ENCODE measurements at regions not wholly inside any gene's neighbourhood (a gene's known extent, or its start where the extent isn't known, plus 50 kb on each side); places are given as distances from the start of the nearest gene placed in this dataset.
"Not testable (repeated sequence)": the region's sequence is repeated elsewhere in the genome, so short reads cannot be mapped to it uniquely, and the experiment has no call there.

GRCh38 chr12:128007250-128007649 lies 259.7 kb upstream of the TMEM132C start:
- no peak overlapping the region for H3K27ac ChIP-seq
- DNase-seq (ENCODE audit: low read depth, low spot score) = no peak

DNA sequence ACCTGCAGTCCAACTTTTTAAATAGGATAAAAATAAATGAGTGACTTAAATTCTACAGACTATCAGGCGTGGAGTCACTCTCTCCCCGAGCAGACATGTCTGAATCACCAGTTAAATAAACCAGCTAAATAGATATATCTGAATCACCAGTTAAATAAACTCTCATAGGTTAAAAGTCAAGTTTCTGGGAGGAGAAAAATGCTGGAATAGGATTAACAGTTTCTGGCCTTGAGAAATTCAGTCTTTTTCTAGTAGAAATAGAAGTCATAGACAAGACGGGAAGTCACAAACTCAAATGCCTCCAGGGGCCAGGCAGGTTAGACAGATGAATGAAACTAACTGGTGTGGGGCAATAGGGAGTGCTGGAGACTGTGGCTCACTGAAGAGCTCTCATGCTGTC lies 258.6 kb upstream of the TMEM132C start:
- no peak for DNase-seq (ENCODE audit: low read depth, low spot score)
- H3K27ac ChIP-seq = no peak overlapping the region

DNA sequence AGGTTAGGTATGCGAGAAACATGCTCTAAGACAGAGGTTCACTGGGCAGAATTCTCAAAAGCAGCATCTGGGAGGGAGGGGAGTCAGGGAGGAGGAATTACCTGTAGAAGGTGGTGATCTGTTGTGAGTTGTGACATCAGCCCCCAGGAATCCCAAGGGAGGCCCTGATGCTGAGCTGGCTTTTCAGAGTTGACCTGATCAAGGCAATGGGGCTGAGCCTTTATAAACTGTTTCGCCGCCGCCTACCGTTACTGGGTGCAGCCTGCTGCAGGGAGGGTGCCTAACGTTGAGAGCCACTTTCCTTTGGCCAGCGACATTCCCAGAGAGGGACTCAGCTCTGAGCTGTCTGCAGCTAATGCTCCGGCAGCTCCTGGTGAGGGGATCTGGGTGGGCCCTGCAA lies 257.9 kb upstream of the TMEM132C start:
- no peak overlapping the region for H3K27ac ChIP-seq
- no peak for DNase-seq (ENCODE audit: low read depth, low spot score)

- H3K27ac ChIP-seq = no peak overlapping the region
- no peak for DNase-seq (ENCODE audit: low read depth, low spot score)
Measured at GRCh38 chr12:128012110-128012509, 254.9 kb upstream of the TMEM132C start.

- DNase-seq (ENCODE audit: low read depth, low spot score) = no peak
- no peak overlapping the region for H3K27ac ChIP-seq
Measured at GRCh38 chr12:128015276-128015675, 251.7 kb upstream of the TMEM132C start.

DNA sequence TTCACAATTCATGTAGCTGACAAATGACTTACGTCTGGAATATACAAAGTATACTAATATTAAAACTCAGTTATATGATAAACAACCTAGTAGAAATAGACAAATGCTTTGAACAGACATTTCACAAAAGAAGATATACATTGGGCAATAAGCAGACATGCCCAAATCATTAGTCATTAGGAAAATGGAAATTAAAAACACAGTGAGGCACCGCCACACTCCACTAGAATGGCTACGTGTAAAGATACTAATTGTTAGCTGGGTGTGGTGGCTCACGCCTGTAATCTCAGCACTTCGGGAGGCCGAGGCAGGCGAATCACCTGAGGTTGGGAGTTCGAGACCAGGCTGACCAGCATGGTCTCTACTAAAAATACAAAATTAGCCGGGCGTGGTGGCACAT lies 248.9 kb upstream of the TMEM132C start:
- no peak overlapping the region for H3K27ac ChIP-seq
- no peak for DNase-seq (ENCODE audit: low read depth, low spot score)

DNA sequence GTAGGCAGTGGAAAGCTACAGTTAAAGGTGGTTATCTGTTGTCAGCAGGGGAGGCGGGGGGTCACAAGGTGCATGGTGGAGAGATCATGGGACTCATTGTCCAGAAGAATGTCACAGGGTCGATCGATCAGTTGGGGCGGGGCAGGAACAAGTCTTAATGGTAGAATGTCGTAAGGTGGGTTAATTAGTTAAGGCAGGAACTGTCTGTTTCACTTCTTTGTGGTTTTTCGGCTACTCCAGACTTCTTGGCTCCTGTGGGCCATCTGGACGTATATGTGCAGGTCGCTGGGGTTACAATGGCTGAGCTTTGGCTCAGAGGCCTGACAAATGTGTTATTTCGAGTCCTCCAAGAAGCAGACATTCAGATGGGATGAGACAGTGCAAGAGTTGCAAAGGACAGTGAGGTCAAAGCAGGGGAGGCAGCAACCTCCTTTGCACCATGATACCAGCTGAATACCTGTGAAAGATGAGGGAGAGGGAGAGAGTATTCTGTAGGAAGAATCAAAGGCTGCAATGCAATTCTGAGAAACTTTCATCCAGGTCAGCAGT lies 246.9 kb upstream of the TMEM132C start:
- DNase-seq (ENCODE audit: low read depth, low spot score) = no peak
- no peak overlapping the region for H3K27ac ChIP-seq

GRCh38 chr12:128021561-128021960 lies 245.4 kb upstream of the TMEM132C start:
- DNase-seq (ENCODE audit: low read depth, low spot score) = no peak
- H3K27ac ChIP-seq = no peak overlapping the region

GRCh38 chr12:128025589-128026245 lies 241.3 kb upstream of the TMEM132C start:
- DNase-seq (ENCODE audit: low read depth, low spot score) = no peak
- H3K27ac ChIP-seq = no peak overlapping the region

DNA sequence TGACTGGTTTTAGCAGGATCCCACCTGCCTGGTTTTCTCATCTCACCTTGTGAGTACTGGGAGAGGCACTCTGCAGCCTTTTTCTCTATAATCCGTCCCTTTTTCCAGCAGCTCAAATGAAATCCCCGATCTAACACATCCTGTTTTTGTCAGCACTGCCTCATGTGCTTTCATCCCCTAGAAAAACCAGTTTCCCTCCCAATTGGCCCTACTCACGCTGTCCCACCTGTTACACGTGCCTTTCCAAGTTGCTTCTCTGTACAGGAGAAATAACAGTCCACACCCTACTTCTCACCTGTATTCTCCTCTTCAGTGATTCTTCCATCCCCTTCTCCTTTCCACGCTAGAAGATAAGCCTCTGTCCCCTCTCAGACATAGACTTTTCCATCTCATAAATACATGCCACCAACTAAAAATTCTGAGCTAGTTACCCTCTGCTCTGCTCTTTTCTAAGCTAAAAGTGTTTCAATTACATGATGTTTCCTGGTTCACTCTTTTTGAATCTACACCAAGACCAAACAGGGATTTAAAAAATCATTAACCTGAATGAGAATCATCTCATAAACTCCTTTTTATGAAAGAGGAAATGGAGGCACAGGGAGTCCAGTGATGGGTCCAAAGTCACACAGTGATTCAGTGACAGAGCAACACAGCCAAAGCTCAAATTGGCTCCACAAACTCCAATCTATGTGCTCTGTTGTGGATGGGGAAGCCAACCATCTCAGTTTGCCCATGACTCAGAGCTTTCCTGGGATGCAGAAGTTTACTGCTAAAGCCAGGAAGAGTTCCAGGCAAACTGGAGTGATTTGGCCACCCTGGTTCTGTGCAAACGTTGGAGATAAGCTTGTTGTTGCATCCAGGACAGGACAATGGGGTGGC lies 240.0 kb upstream of the TMEM132C start:
- no peak overlapping the region for H3K27ac ChIP-seq
- DNase-seq (ENCODE audit: low read depth, low spot score) = no peak

GRCh38 chr12:128033473-128033872 lies 233.5 kb upstream of the TMEM132C start:
- no peak for DNase-seq (ENCODE audit: low read depth, low spot score)
- H3K27ac ChIP-seq = no peak overlapping the region

- no peak overlapping the region for H3K27ac ChIP-seq
- no peak for DNase-seq (ENCODE audit: low read depth, low spot score)
Measured at GRCh38 chr12:128040971-128041370, 226.0 kb upstream of the TMEM132C start.

GRCh38 chr12:128042283-128042682 lies 224.7 kb upstream of the TMEM132C start:
- H3K27ac ChIP-seq; DNase-seq (ENCODE audit: low read depth, low spot score): not testable (repeated sequence)

DNA sequence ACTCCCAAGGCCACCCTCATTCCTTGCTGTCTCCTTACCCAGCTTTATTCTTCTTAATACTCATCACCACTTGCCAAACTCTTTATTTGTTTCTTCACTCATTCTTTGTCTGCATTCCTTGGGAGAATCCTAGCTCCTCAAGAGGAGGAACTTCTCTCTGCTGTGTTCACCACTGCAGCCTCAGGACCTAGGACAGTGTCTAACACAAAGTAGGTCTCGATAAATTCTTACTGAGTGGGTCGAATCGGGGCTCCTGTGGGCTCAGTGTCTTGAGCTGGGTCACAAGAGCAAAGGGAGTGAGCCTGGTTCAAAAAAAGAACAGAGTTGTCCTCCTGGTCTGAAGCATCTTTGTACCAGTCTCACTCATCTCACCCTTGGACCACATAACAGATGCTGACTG lies 224.1 kb upstream of the TMEM132C start:
- H3K27ac ChIP-seq = no peak overlapping the region
- DNase-seq (ENCODE audit: low read depth, low spot score) = no peak

GRCh38 chr12:128043317-128043716 lies 223.7 kb upstream of the TMEM132C start:
- DNase-seq (ENCODE audit: low read depth, low spot score) = no peak
- no peak overlapping the region for H3K27ac ChIP-seq

GRCh38 chr12:128047266-128048060 lies 219.5 kb upstream of the TMEM132C start:
- no peak overlapping the region for H3K27ac ChIP-seq
- no peak for DNase-seq (ENCODE audit: low read depth, low spot score)

DNA sequence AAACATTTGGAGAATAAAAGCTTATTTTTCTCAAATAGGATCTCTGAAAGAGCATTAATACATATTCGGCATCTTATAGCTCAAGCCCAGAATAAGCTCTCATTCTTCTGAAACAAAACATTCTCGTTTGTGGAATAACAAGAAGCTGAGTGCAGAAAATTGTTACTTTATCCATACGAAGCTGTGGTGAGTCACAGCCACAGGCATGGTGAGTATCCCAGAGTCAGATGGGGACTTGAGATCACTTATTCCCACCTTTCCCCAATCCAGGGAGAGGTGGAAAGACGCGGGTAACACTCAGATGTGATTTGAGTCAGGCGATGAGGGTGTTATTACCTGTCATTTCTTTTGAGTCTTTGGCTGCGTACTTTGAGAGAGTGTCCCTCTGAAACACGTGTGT lies 214.6 kb upstream of the TMEM132C start:
- DNase-seq (ENCODE audit: low read depth, low spot score) = no peak
- H3K27ac ChIP-seq = no peak overlapping the region

DNA sequence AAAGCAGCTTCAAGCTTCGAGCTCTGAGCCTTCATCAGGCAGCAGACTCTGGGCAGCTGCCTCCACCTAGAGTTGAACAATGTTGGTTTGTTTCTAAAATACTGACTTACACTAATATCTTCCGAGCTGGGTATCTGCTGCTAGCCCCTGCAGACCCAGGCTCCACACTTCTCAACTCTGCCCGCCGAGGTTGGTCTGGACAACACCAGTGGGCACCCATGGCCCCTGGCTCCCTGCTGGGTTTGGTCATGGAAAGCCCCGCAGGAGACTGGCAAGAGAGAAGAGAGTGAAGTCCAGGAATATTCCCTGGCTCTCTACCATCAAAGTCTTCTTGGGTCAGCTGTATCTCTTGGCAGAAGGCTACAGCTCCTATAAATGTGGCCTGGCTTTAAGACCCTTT lies 214.2 kb upstream of the TMEM132C start:
- no peak for DNase-seq (ENCODE audit: low read depth, low spot score)
- no peak overlapping the region for H3K27ac ChIP-seq

DNA sequence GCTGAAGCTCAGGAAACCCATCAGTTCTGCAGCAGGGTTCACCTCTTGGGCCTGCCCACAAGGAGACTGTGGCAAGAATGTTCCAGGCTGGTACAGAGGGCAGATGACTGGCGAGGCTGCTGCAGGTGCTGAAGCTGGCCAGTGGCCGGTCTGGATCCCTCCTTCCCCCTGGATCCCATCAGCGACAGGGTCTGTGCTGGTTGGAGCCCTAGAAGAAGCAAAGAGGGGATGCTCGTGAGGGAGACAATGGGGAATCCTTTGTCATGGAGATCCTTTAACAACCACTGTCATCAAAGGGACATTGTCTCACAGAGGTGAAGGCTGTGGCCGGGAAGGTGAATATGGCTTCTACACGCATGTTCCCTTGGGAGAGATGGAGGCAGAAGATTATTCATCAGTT lies 211.4 kb upstream of the TMEM132C start:
- DNase-seq (ENCODE audit: low read depth, low spot score) = no peak
- no peak overlapping the region for H3K27ac ChIP-seq

DNA sequence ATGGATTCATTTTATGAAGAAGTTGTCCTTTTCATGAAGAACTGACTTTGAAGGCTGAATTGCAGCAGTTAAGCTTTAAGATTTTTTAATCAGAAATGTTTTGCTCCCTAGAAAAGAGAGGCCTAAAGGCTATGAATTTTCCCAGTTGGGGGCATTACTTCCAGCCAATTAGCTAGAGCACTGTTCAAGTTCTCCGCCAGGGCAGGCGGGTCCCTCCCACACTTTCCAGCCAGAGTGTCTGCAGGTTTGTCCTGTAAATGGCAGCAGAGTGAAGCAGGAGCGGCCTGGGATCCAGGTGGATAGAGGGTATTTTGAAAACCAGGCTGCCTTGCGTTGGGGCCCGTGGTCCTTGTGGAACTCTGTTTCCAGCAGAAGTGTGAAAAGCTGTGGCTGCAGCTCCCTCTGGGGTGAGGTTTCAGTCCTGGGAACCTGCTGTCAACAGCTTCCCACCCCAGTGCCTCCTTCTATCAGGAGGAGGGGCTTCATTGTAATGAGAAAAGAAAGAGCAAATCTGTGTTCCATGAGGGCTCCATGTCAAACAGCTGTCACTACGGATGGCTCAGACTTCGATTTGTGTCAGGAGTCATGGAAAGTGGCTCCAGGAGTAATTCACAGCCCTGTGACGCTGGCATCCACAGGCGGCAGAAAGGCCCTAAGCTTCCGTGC lies 210.7 kb upstream of the TMEM132C start:
- no peak overlapping the region for H3K27ac ChIP-seq

More for the DNA sequence above, 210.7 kb upstream of the TMEM132C start:
- DNase-seq (ENCODE audit: low read depth, low spot score) = no peak
